G401.6 (cell line): ENCODE measurements at regions not wholly inside any gene's neighbourhood (a gene's known extent, or its start where the extent isn't known, plus 50 kb on each side); places are given as distances from the start of the nearest gene placed in this dataset.
"Not testable (repeated sequence)": the region's sequence is repeated elsewhere in the genome, so short reads cannot be mapped to it uniquely, and the experiment has no call there.

Source experiments
- FAIRE-seq: peaks from 2 replicates; lab custom pipeline; 2012; peaks lifted over from hg19 to GRCh38; lab: Jason Lieb, UNC

- no peak for FAIRE-seq
Observed at GRCh38 chr1:187537936-187538335, 709.2 kb downstream of the PLA2G4A start.

DNA sequence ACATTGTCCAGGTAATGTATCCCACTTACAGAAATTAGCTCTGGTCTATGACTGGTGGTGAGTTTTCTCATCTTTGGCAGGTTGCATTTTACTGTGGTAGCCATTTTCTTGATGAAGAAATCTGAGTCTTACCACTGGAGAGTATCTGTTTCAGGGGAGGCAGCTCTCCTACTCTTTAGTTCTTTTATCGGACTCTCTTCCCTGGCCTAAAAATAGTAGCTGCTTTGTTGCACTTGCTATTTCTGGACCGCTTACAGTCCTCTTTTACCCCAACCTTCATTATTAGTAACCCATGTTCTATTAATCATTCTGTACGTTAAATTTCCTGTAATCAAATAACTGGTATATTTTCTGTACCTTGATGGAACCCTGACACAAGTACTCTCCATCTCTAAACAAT is 720.8 kb downstream of the PLA2G4A start:
- FAIRE-seq, result no peak

- FAIRE-seq, result no peak
Observed at GRCh38 chr1:187551061-187551460, 722.3 kb downstream of the PLA2G4A start.

DNA sequence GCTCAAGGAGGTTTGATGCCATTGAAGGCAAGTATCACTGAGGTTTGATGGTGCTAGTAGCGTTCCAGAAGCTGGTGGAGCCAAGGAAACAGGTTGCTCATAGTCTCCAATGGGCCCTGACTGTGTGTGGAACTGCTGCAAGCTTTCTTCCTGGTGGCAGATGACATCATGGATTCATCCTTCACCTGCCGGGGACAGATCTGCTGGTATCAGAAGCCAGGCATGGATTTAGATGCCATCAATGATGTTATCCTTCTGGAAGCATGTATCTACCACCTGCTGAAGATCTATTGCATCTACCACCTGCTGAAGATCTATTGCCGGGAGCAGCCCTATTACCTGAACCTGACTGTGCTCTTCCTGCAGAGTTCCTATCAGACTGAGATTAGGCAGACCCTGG is 734.4 kb downstream of the PLA2G4A start:
- no peak for FAIRE-seq

DNA sequence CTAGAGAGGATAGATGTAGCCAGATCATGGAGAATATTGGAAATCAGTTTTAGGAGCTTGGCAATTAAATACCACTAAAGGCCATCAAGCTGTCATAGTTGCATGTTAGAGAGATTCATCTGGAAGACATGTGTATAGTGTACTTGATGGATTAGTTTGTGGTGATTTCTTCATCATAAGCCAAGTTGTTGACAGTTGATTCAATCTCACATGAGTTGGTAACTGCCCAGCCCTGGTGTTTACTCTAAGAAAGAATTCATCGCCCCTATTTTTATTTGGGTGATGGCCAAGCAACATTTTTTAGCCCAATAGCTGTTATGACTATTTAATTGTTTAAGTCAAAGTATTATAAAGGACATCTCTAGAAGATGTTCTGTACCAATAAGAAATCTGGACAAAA is 737.6 kb downstream of the PLA2G4A start:
- FAIRE-seq, result no peak

DNA sequence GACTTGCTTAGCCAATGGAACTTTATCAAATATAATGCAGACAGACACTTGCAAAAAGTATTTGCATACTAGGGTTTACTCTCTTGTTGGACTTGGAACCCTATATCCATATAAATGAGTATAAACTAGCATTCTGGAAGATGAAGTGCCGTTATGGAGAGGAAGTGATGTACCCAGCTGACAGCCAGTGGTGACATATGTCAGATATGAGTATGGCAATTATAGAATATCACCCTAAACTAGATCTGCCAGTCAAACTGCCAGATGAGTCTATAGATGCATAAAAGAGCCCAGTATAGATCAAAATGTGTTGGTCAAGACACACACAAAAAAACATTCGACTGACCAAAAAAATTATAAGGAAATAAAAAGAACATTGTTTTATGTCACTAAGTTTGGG is 739.3 kb downstream of the PLA2G4A start:
- no peak for FAIRE-seq

GRCh38 chr1:187570166-187570565 is 741.4 kb downstream of the PLA2G4A start:
- no peak for FAIRE-seq

DNA sequence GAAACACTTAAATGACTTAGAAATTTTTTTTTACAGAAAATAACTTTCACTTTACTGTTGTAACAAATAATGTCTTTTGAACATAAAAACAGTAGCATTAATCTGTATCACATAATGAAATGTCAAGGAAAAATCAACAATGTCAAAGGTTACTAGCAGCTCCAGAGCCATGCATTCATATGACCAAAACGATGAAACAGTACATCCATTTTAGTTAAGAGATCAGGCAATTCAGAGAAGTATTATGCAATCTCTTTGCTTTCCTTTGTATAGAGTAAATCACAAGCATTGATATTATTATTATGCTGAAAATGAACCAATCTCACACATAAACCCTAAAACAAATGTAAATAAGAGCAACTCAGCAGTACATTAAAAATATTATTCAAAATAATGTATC is 748.9 kb downstream of the PLA2G4A start:
- no peak for FAIRE-seq

DNA sequence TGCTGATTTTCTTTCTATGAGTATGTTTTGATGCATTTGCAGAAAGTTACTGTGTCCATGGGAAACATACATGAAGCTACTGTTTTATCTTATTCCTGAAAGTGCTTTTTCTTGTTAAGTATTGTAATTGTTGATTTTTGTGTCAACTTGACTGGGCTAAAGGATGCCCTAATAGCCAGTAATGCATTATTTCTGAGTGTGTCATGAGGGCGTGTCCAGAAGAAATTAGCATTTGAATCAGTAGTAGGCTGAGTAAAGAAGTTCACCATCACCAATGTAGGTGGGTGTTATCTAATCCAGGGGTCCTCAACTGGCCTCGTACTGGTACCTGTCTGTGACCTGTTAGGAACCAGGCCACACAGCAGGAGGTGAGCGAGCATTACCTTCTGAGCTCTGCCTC is 760.2 kb downstream of the PLA2G4A start:
- FAIRE-seq, result no peak

GRCh38 chr1:187605736-187606135 is 777.0 kb downstream of the PLA2G4A start:
- FAIRE-seq, result no peak

DNA sequence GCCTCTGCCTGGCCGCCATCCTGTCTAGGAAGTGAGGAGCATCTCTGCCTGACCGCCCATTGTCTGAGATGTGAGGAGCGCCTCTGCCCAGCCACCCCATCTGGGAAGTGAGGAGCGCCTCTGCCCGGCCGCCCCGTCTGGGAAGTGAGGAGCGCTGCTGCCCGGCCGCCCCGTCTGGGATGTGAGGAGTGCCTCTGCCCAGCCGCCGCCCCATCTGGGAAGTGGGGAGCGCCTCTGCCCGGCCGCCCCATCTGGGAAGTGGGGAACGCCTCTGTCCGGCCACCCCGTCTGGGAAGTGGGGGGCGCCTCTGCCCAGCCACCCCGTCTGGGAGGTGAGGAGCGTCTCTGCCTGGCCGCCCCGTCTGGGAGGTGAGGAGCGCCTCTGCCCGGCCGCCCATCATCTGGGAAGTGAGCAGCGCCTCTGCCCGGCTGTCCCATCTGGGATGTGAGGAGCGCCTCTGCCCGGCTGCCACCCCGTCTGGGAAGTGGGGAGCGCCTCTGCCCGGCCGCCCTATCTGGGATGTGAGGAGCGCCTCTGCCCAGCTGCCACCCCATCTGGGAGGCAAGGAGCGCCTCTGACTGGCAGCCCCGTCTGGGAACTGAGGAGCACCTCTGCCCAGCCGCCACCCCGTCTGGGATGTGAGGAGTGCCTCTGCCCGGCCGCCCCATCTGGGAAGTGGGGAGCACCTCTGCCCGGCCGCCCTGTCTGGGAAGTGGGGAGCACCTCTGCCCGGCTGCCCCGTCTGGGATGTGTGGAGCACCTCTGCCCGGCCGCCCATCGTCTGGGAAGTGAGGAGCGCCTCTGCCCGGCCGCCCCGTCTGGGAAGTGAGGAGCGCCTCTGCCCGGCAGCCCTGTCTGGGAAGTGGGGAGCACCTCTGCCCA is 787.3 kb downstream of the PLA2G4A start:
- not testable (repeated sequence) for FAIRE-seq

- not testable (repeated sequence) for FAIRE-seq
Observed at GRCh38 chr1:187616830-187617229, 788.1 kb downstream of the PLA2G4A start.

DNA sequence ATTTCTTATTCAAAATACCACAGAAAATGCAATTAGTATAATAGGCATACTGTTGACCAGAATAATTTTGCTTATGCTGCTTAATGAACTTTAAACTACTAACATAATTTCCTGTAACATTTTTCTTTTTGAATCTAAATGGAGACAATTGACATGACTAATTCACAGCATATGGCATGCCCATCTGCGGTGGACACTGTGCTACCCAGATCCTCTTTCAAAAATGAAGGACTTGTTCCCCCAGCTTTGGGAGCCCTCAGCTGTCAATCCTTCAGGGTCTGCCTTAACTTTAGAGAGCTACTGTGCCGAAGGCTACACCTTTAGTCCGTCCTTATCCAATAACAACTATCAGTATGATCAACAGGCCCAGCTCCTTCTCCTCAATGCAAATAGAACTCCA is 789.0 kb downstream of the PLA2G4A start:
- FAIRE-seq, result no peak

DNA sequence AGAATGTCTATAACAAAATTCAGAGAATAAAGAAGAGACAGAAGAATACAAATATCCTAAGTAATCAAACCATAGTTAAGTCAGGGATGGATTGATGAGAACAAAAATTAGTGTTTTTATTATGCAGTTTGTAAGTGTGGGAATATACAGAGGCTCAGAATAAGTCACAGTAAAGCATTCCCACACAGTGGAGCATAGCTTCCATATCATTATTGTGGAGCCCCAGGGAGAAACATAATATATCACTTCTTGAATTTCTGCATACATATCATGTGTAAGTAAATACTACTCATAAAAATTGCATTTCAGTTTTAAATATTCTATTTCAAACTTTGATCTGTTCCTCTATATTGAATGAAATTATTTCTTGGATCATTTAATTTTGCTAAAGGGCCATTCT is 790.4 kb downstream of the PLA2G4A start:
- FAIRE-seq, result no peak

DNA sequence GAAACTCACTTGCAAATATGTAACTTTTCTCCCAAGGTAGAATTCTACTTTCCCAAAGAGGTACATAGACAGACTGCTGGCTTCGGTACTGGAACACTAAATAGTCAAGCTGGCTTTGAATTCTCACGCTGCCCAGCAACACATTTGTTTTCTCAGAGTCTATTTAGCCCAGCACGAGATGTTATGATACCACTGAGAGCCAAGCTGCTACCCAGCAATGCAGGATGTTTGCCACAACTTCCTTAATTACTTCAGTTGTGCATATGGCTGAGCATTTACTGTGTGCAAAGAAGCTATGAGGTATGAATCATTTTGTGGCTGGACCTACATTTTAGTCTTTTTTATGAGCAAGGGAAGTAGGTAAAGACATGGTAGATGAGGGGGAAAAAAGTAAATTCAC is 793.2 kb downstream of the PLA2G4A start:
- no peak for FAIRE-seq

GRCh38 chr1:187622545-187622944 is 793.8 kb downstream of the PLA2G4A start:
- no peak for FAIRE-seq

- FAIRE-seq, result no peak
Observed at GRCh38 chr1:187624812-187625545, 796.2 kb downstream of the PLA2G4A start.

DNA sequence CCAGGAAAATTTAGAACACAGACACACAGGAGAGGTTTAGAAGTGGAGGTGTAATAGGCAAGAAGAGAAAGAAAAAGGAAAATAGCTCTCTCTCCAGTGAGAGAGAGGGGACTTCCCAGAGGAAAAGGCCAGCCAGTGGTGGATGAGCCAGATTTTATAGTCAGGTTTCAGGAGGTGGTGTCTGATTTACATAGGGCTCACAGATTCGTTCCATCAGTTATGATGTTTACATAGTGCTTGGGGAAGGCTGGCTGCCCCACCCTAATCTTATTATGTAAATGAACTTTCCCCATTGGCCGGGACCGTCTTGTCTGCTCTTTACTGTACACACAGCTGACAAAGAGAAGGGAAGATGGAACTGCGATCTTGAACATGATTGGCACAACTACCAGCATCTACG is 797.3 kb downstream of the PLA2G4A start:
- FAIRE-seq, result no peak

GRCh38 chr1:187627516-187627915 is 798.8 kb downstream of the PLA2G4A start:
- FAIRE-seq, result no peak

- FAIRE-seq, result no peak
Observed at GRCh38 chr1:187629075-187629474, 800.3 kb downstream of the PLA2G4A start.

DNA sequence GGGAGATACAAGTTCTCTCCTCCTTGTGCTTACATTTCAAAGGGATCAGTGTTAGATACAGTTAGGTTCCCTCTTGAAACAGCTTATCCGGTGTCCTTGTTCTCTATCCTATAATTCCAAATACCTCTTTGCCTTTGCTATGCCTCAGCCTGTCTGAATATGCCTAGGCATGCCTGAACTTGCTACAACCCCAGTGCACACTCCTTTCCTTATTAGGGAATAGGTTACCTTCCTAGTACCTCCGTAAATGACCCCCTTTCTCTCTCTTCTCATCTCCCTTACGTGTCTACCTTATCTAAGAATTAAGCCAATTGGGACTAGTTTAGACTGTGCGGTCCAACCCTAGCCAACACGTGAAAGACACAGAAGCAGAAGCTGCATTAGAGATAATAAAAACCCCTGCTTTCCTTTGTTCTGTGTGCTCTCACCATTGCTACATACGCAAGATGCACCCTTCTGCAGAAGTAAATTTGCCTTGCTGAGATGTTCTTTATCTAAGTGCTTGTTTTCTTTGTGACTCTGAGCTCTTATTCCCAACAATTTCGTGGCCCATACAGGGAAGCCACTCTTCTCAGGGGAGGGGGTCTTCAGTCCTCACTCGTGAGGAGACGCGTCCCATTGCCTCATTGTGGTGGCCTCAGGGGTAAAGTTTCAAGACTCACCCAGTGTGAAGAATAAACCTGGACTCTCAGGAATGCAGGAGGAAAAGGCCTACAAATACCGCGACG is 802.1 kb downstream of the PLA2G4A start:
- no peak for FAIRE-seq

DNA sequence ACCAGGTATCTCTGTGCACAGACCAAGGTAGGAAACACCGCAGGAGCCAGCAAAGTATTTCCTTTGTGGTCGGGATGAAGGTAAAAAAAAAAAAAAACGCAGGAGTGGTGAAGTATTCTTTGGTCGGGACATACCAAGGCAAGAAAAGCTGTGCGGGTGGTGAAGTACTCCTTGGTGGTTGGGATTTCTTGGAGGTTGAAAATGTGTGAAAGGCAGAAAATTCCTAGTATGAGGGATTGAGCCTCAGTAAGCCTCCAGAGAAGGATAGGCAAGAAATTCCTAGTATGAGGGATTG is 802.6 kb downstream of the PLA2G4A start:
- FAIRE-seq, result no peak

GRCh38 chr1:187631984-187632383 is 803.2 kb downstream of the PLA2G4A start:
- no peak for FAIRE-seq
